CD8-positive, alpha-beta memory T cell (primary cell): ENCODE measurements at regions not wholly inside any gene's neighbourhood (a gene's known extent, or its start where the extent isn't known, plus 50 kb on each side); places are given as distances from the start of the nearest gene placed in this dataset.

Source experiments
- CTCF ChIA-PET: fragments of 350-600 bp; sonication (Branson Sonifier 250); formaldehyde crosslinking; loops from one replicate; lab custom pipeline; 2021; ENCODE audit warnings: antibody characterized with exemption; lab: Charles Lee
- POLR2A ChIA-PET: fragments of 350-600 bp; sonication (Branson Sonifier 250); formaldehyde crosslinking; loops from one replicate; lab custom pipeline; 2021; ENCODE audit warnings: antibody characterized with exemption; lab: Charles Lee
- DNase-seq, 5 donors: peaks; one replicate each; pipeline versions ENCODE4 v3.0.0 to v3.0.0-alpha.2; 2020 to 2022; ENCODE audit warnings: mixed read lengths in 1 of 5
- H3K27ac ChIP-seq: one replicate; pipeline ENCODE4 v1.7.0; 2013; ENCODE audit warnings: low read depth, mild to moderate bottlenecking, low read length, moderate library complexity
- H3K27me3 ChIP-seq: 2 replicates; pipeline ENCODE4 v1.7.0; 2013; ENCODE audit warnings: low read length, mild to moderate bottlenecking; ENCODE audit not compliant: insufficient read depth, poor library complexity, severe bottlenecking
- H3K36me3 ChIP-seq: 2 replicates; pipeline ENCODE4 v1.7.0; 2013; ENCODE audit warnings: mild to moderate bottlenecking, low read length, moderate library complexity; ENCODE audit not compliant: insufficient read depth
- H3K4me1 ChIP-seq: 2 replicates; pipeline ENCODE4 v1.7.0; 2013; ENCODE audit warnings: mild to moderate bottlenecking, low read length, moderate library complexity; ENCODE audit not compliant: insufficient read depth
- H3K4me3 ChIP-seq: 2 replicates; pipeline ENCODE4 v1.7.0; 2013; ENCODE audit warnings: mild to moderate bottlenecking, low read length
- H3K9me3 ChIP-seq: 2 replicates; pipeline ENCODE4 v1.7.0; 2013; ENCODE audit warnings: mild to moderate bottlenecking, low read length
- H3K27ac Mint-ChIP-seq, 8 donors: one replicate each; pipeline ENCODE4 v1.8.0; 2020 to 2021; ENCODE audit warnings: mixed read lengths in 8 of 8, mild to moderate bottlenecking in 6 of 8, inconsistent platforms in 3 of 8, moderate library complexity in 3 of 8
- H3K27me3 Mint-ChIP-seq, 2 donors: one replicate each; pipeline ENCODE4 v1.8.0; 2020 to 2021; ENCODE audit warnings: mixed read lengths in 2 of 2, mild to moderate bottlenecking in 1 of 2, moderate library complexity in 1 of 2
- H3K36me3 Mint-ChIP-seq, 3 donors: one replicate each; pipeline ENCODE4 v1.8.0; 2020 to 2021; ENCODE audit warnings: mixed read lengths in 3 of 3, inconsistent platforms in 1 of 3, mild to moderate bottlenecking in 1 of 3
- H3K4me1 Mint-ChIP-seq, 3 donors: one replicate each; pipeline ENCODE4 v1.8.0; 2020 to 2021; ENCODE audit warnings: mixed read lengths in 3 of 3, inconsistent platforms in 1 of 3, mild to moderate bottlenecking in 1 of 3
- H3K4me3 Mint-ChIP-seq, 7 donors: one replicate each; pipeline ENCODE4 v1.8.0; 2020 to 2021; ENCODE audit warnings: mixed read lengths in 7 of 7, mild to moderate bottlenecking in 6 of 7, moderate library complexity in 4 of 7, inconsistent platforms in 2 of 7
- H3K9me3 Mint-ChIP-seq, 5 donors: one replicate each; pipeline ENCODE4 v1.8.0; 2020 to 2022; ENCODE audit warnings: mixed read lengths in 5 of 5, mild to moderate bottlenecking in 3 of 5, moderate library complexity in 2 of 5, inconsistent platforms in 1 of 5

GRCh38 chr10:9274206-9274755 lies 1219.8 kb downstream of the GATA3 start:
- Mint-ChIP-seq H3K9me3 (no peaks in the 10 kb centered on the region), H3K4me1 (no peaks in the 10 kb centered on the region), H3K36me3 (no peaks in the 10 kb centered on the region), H3K27ac (no peak overlapping the region), H3K4me3 (no peak overlapping the region), H3K27me3 (peaks cover under 1 to 25% of the 10 kb centered on the region in 2 donors)
- no peak overlapping the region for H3K27ac ChIP-seq
- H3K4me3 ChIP-seq = no peak overlapping the region
- no peak for DNase-seq
- no peaks in the 10 kb centered on the region for H3K9me3 ChIP-seq
- POLR2A ChIA-PET = no interaction called here
- H3K27me3 ChIP-seq = no peaks in the 10 kb centered on the region
- CTCF ChIA-PET = no interaction called here
- no peaks in the 10 kb centered on the region for H3K36me3 ChIP-seq
- H3K4me1 ChIP-seq = no peaks in the 10 kb centered on the region

DNA sequence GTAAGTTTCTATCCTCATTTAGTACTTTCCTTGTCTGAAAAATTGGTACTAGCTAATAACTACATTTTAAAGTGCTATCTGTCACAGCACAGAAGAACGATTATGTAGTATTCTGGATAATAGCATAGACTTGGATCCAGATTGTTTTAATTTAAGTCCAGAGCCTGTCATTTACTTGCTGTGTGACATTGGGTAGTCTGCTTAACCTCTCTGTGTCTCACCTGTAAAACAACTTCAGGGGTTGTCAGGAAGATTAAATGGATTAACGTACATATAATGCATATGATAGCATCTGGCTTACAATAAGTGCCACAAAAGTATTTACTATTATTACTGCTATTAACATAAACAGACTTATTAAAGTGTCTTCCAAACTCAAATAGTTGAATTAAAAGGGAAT lies 1221.4 kb downstream of the GATA3 start:
- peaks cover 0 to 2% (median 0%) of the 10 kb centered on the region in 5 donors for H3K9me3 Mint-ChIP-seq

GRCh38 chr10:9285690-9286089 lies 1231.2 kb downstream of the GATA3 start:
- Mint-ChIP-seq H3K4me1 (no peaks in the 10 kb centered on the region), H3K4me3 (no peak overlapping the region), H3K9me3 (peaks cover 0 to 2% (median 0%) of the 10 kb centered on the region in 5 donors), H3K36me3 (peaks cover 0 to 2% (median 0%) of the 10 kb centered on the region in 3 donors), H3K27ac (no peak overlapping the region), H3K27me3 (peaks cover 2 to 24% of the 10 kb centered on the region in 2 donors)
- Histone ChIP-seq H3K4me1 (no peaks in the 10 kb centered on the region), H3K36me3 (no peaks in the 10 kb centered on the region), H3K9me3 (no peaks in the 10 kb centered on the region), H3K27me3 (no peaks in the 10 kb centered on the region), H3K27ac (no peak overlapping the region), H3K4me3 (no peak overlapping the region)
- no peak for DNase-seq
- POLR2A ChIA-PET = no interaction called here
- CTCF ChIA-PET = no interaction called here

More for the DNA sequence above, 1221.4 kb downstream of the GATA3 start:
- Histone ChIP-seq H3K9me3 (no peaks in the 10 kb centered on the region), H3K27me3 (no peaks in the 10 kb centered on the region), H3K36me3 (no peaks in the 10 kb centered on the region), H3K4me1 (no peaks in the 10 kb centered on the region), H3K4me3 (no peak overlapping the region), H3K27ac (no peak overlapping the region)
- Mint-ChIP-seq H3K4me3 (no peak overlapping the region), H3K27me3 (peaks cover 0 to 20% of the 10 kb centered on the region in 2 donors), H3K36me3 (no peaks in the 10 kb centered on the region), H3K27ac (no peak overlapping the region), H3K4me1 (no peaks in the 10 kb centered on the region)
- POLR2A ChIA-PET = no interaction called here
- CTCF ChIA-PET = no interaction called here
- DNase-seq = no peak

DNA sequence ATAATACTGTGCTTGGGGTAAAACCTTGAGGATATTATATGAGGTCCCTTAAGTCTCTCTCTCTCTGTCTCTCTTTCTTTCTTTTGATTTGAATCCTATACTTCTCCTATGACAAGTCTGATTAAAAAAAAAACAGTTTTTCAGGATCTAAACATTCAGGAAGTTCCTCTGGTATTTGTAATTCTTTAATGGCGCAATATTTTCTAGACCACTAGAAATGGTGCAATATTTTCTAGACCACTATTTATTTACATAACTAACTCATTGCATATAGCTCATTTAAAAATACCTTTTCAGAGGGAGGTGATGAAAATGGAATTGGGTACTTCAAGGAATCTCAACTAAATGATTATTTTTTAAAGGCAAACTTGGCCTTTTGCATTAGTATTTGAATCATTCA lies 1235.3 kb downstream of the GATA3 start:
- peaks cover 0 to 2% (median 0%) of the 10 kb centered on the region in 3 donors for H3K36me3 Mint-ChIP-seq
- no peak overlapping the region for H3K27ac Mint-ChIP-seq
- POLR2A ChIA-PET = no interaction called here
- Histone ChIP-seq H3K36me3 (no peaks in the 10 kb centered on the region), H3K27me3 (no peaks in the 10 kb centered on the region), H3K4me3 (no peak overlapping the region), H3K27ac (no peak overlapping the region), H3K4me1 (no peaks in the 10 kb centered on the region), H3K9me3 (no peaks in the 10 kb centered on the region)
- no peaks in the 10 kb centered on the region for H3K9me3 Mint-ChIP-seq
- CTCF ChIA-PET = no interaction called here
- peaks cover 0 to 11% (median 10%) of the 10 kb centered on the region in 3 donors for H3K4me1 Mint-ChIP-seq
- no peak for DNase-seq
- H3K27me3 Mint-ChIP-seq = peaks cover 0 to 20% of the 10 kb centered on the region in 2 donors
- no peak overlapping the region for H3K4me3 Mint-ChIP-seq

GRCh38 chr10:9291081-9291480 lies 1236.6 kb downstream of the GATA3 start:
- Histone ChIP-seq H3K27me3 (no peaks in the 10 kb centered on the region), H3K27ac (no peak overlapping the region), H3K4me3 (no peak overlapping the region), H3K9me3 (no peaks in the 10 kb centered on the region), H3K36me3 (no peaks in the 10 kb centered on the region), H3K4me1 (no peaks in the 10 kb centered on the region)
- Mint-ChIP-seq H3K4me1 (peaks cover 3 to 19% (median 17%) of the 10 kb centered on the region in 3 donors), H3K9me3 (no peaks in the 10 kb centered on the region), H3K36me3 (peaks cover 0 to 2% (median 0%) of the 10 kb centered on the region in 3 donors), H3K4me3 (no peak overlapping the region), H3K27ac (no peak overlapping the region), H3K27me3 (peaks cover 0 to 20% of the 10 kb centered on the region in 2 donors)
- no peak for DNase-seq
- POLR2A ChIA-PET = no interaction called here
- CTCF ChIA-PET = no interaction called here

DNA sequence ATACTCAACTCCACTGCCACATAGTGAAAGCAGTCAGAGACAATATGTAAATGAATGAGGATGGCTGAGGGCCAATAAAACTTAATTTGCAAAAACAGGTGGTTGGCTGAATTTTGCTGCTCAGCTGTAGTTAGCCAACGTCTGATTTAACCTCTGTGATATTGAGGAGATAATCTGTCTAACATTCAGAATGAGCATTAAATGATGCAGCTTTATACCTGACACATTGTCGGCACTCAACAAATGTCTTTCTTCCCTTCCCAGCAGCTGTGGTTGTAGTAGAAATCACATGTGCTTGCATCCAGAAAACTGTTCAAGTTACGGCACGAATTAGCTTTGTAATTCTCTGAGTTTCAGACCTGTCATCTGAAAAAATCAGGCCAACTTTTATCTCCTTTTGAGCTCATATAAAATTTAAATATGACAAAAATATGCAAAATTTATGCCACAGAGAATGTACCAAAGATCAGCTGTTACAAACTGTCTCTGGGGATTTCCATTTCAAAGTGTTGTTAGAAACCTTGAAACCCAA lies 1239.7 kb downstream of the GATA3 start:
- Mint-ChIP-seq H3K27me3 (peaks cover 1 to 8% of the 10 kb centered on the region in 2 donors), H3K27ac (no peak overlapping the region), H3K36me3 (peaks cover 0 to 2% (median 0%) of the 10 kb centered on the region in 3 donors), H3K4me3 (peak overlapping the region in 1 of 7 donors; percentile 55), H3K4me1 (peaks cover 3 to 19% (median 17%) of the 10 kb centered on the region in 3 donors), H3K9me3 (no peaks in the 10 kb centered on the region)
- Histone ChIP-seq H3K9me3 (no peaks in the 10 kb centered on the region), H3K27me3 (no peaks in the 10 kb centered on the region), H3K4me3 (no peak overlapping the region), H3K4me1 (no peaks in the 10 kb centered on the region), H3K27ac (no peak overlapping the region), H3K36me3 (no peaks in the 10 kb centered on the region)
- POLR2A ChIA-PET = no interaction called here
- DNase-seq = no peak
- CTCF ChIA-PET = no interaction called here

- Histone ChIP-seq H3K9me3 (no peaks in the 10 kb centered on the region), H3K4me3 (no peak overlapping the region), H3K27me3 (no peaks in the 10 kb centered on the region), H3K4me1 (no peaks in the 10 kb centered on the region), H3K36me3 (no peaks in the 10 kb centered on the region), H3K27ac (no peak overlapping the region)
- H3K36me3 Mint-ChIP-seq = no peaks in the 10 kb centered on the region
- H3K4me3 Mint-ChIP-seq = no peak overlapping the region
- no peaks in the 10 kb centered on the region for H3K9me3 Mint-ChIP-seq
- ChIA-PET POLR2A (no interaction called here), CTCF (no interaction called here)
- H3K4me1 Mint-ChIP-seq = peaks cover 3 to 19% (median 17%) of the 10 kb centered on the region in 3 donors
- peaks cover 3 to 6% of the 10 kb centered on the region in 2 donors for H3K27me3 Mint-ChIP-seq
- no peak overlapping the region for H3K27ac Mint-ChIP-seq
- no peak for DNase-seq
These were observed 1240.4 kb downstream of the GATA3 start for GRCh38 chr10:9294865-9295264.

DNA sequence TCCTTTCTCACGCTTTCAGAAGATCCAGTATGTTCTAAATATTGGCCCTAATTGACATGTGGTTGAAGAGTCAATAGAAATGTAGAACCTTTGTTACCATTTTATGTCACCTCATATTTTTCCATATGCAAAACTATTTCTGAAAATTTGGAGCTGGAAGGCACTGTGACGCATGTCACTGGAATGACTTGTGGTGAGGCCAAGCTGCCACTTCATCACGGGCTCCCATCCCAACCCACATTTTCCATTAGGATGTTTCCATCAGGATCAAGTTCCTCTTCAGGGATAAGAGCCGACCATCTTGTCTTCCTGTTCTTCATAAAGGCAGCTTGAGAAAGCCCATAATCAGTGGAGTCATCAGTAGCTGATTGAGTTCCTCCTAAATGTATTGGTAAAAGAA lies 1241.7 kb downstream of the GATA3 start:
- no peaks in the 10 kb centered on the region for H3K27me3 ChIP-seq
- H3K4me1 Mint-ChIP-seq = peaks cover 3 to 19% (median 17%) of the 10 kb centered on the region in 3 donors
- no peaks in the 10 kb centered on the region for H3K36me3 ChIP-seq
- no peaks in the 10 kb centered on the region for H3K9me3 ChIP-seq
- peaks cover 3 to 5% of the 10 kb centered on the region in 2 donors for H3K27me3 Mint-ChIP-seq
- no peak overlapping the region for H3K27ac ChIP-seq
- ChIA-PET POLR2A (no interaction called here), CTCF (no interaction called here)
- no peak overlapping the region for H3K4me3 ChIP-seq
- H3K9me3 Mint-ChIP-seq = no peaks in the 10 kb centered on the region
- H3K27ac Mint-ChIP-seq = no peak overlapping the region
- H3K4me1 ChIP-seq = no peaks in the 10 kb centered on the region
- no peak overlapping the region for H3K4me3 Mint-ChIP-seq
- no peak for DNase-seq
- no peaks in the 10 kb centered on the region for H3K36me3 Mint-ChIP-seq
